ENCODE measurements at regions not wholly inside any gene's neighbourhood (a gene's known extent, or its start where the extent isn't known, plus 50 kb on each side); places are given as distances from the start of the nearest gene placed in this dataset.

DNA sequence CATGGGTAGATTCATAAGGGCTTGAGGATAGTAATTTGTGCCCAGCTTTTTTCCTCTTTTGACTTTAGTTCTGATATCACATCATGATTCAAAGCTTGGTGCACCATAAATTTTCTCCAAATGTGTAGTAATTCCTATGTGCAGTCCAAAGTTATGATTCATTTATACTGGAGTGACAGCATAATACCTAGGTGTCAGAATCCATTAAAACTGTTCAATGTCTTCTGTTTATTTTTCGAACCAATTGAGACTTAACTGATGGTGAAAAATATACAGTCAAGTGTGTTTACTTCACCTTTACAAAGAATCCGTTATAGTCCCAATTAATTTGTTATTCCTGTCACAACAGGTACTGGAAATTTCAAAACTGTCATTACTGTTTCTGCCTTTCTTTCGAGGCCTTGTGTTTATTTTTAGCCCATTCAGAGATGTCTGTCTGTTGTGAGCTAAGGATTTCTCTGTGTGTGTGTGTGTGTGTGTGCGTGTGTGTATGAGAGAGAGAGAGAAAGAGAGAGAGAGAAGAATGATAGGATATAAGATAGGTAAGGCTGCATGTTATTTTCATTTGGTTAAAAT is 389.7 kb upstream of the ATP5MC3 start:
- Histone ChIP-seq H3K9me3 (ENCODE audit: control insufficient read depth in 1 of 2, insufficient read depth in 1 of 2, low read depth in 1 of 2, low read length in 2 of 2) (no peaks in the 10 kb centered on the region), H3K36me3 (ENCODE audit: control insufficient read depth in 1 of 2, insufficient read depth in 2 of 2, low read length in 2 of 2) (no peaks in the 10 kb centered on the region), H3K9ac (ENCODE audit: low read length) (no peak overlapping the region), H2AFZ (ENCODE audit: low read depth, low read length, poor library complexity, severe bottlenecking) (no peak overlapping the region), H3K27me3 (ENCODE audit: insufficient read depth, low read length) (no peaks in the 10 kb centered on the region), H3K4me1 (ENCODE audit: control insufficient read depth in 1 of 2, insufficient read depth in 2 of 2, low read length in 2 of 2) (no peaks in the 10 kb centered on the region), H3K4me3 (replicated peaks in 1 of 2; ENCODE audit: low read depth in 1 of 2, low read length in 2 of 2) (no peak overlapping the region), H4K20me1 (ENCODE audit: insufficient read depth) (no peaks in the 10 kb centered on the region), H3K27ac (ENCODE audit: low read depth, low read length) (no peak overlapping the region), H3K4me2 (ENCODE audit: low read length) (no peak overlapping the region), H3K9me2 (ENCODE audit: insufficient read depth) (no peaks in the 10 kb centered on the region), H3K79me2 (ENCODE audit: insufficient read depth, low read length) (no peaks in the 10 kb centered on the region)
- no TSS peak for BruUV-seq (replicated peaks)
- TF ChIP-seq POLR2A (IDR thresholded peaks at IDR 0.05; ENCODE audit: borderline replicate concordance, extremely low read depth, insufficient read depth, insufficient read length), result no peak
- TF ChIP-seq, protein P1, sequence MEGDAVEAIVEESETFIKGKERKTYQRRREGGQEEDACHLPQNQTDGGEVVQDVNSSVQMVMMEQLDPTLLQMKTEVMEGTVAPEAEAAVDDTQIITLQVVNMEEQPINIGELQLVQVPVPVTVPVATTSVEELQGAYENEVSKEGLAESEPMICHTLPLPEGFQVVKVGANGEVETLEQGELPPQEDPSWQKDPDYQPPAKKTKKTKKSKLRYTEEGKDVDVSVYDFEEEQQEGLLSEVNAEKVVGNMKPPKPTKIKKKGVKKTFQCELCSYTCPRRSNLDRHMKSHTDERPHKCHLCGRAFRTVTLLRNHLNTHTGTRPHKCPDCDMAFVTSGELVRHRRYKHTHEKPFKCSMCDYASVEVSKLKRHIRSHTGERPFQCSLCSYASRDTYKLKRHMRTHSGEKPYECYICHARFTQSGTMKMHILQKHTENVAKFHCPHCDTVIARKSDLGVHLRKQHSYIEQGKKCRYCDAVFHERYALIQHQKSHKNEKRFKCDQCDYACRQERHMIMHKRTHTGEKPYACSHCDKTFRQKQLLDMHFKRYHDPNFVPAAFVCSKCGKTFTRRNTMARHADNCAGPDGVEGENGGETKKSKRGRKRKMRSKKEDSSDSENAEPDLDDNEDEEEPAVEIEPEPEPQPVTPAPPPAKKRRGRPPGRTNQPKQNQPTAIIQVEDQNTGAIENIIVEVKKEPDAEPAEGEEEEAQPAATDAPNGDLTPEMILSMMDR (IDR thresholded peaks at IDR 0.05 in 2 of 3, conservative IDR thresholded peaks at IDR 0.05 in 1 of 3; ENCODE audit: borderline replicate concordance in 1 of 3, insufficient read depth in 1 of 3, low read depth in 2 of 3, low read length in 2 of 3), result no peak
- TF ChIP-seq, protein P2, sequence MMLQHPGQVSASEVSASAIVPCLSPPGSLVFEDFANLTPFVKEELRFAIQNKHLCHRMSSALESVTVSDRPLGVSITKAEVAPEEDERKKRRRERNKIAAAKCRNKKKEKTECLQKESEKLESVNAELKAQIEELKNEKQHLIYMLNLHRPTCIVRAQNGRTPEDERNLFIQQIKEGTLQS (IDR thresholded peaks at IDR 0.05), result no peak
- TF ChIP-seq ZFX (IDR thresholded peaks at IDR 0.05), result no peak
- TF ChIP-seq SP1 (IDR thresholded peaks at IDR 0.05; ENCODE audit: low read depth), result no peak
- TF ChIP-seq SIN3A (IDR thresholded peaks at IDR 0.05; ENCODE audit: low read depth), result no peak
- no peak for TF ChIP-seq SRF (IDR thresholded peaks at IDR 0.05; ENCODE audit: low read depth)
- TF ChIP-seq RAD21 (IDR thresholded peaks at IDR 0.05; ENCODE audit: low read depth), result no peak
- ChIA-PET POLR2A (no interaction called here), CTCF (no interaction called here), RAD21 (ENCODE audit: low non-redundant PET in 1 of 2, low total read pairs in 2 of 2, uncharacterized antibody in 2 of 2, unreplicated experiment in 2 of 2) (no interaction called here)
- DNase-seq (ENCODE audit: low read depth, low spot score), result no peak
- ATAC-seq, result no peak
- intact Hi-C loops (cut with micrococcal nuclease), result no loop called here

DNA sequence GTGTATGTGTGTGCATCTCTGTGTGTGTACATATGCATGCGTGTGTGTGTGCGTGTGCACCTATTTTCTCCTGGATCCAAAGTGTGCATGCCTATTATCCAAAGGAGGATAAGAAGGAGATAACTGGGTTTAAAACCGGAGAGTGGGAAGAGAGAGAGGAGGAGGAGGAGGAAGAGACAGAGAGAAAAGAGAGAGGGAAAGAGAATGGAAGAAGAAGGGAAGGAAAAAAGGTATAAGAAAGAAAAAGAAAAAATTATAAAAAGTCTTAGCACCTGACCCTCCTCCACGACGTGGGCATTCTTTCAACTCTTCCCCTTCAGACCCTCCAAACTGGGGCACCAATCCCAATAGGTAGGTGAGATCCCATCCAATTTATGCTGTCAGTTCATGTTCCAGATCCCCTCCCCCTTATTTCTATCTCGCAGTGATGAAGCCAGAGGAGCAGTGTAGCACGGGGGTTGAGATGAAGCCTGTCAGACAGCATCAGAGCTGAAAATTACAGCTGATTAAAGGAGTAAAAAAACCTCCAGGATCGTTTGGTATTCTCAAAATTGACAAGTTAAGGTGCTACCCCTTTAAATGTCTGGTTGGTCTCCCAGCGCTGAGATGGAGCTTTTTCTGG is 386.7 kb upstream of the ATP5MC3 start:
- Histone ChIP-seq H3K79me2 (ENCODE audit: insufficient read depth, low read length) (no peaks in the 10 kb centered on the region), H3K9ac (ENCODE audit: low read length) (no peak overlapping the region), H2AFZ (ENCODE audit: low read depth, low read length, poor library complexity, severe bottlenecking) (no peak overlapping the region), H3K4me1 (ENCODE audit: control insufficient read depth in 1 of 2, insufficient read depth in 2 of 2, low read length in 2 of 2) (no peaks in the 10 kb centered on the region), H3K27ac (ENCODE audit: low read depth, low read length) (no peak overlapping the region), H3K36me3 (ENCODE audit: control insufficient read depth in 1 of 2, insufficient read depth in 2 of 2, low read length in 2 of 2) (no peaks in the 10 kb centered on the region), H3K9me2 (ENCODE audit: insufficient read depth) (no peaks in the 10 kb centered on the region), H3K4me2 (ENCODE audit: low read length) (no peak overlapping the region), H3K9me3 (ENCODE audit: control insufficient read depth in 1 of 2, insufficient read depth in 1 of 2, low read depth in 1 of 2, low read length in 2 of 2) (no peaks in the 10 kb centered on the region), H3K4me3 (replicated peaks in 1 of 2; ENCODE audit: low read depth in 1 of 2, low read length in 2 of 2) (no peak overlapping the region), H3K27me3 (ENCODE audit: insufficient read depth, low read length) (no peaks in the 10 kb centered on the region), H4K20me1 (ENCODE audit: insufficient read depth) (no peaks in the 10 kb centered on the region)
- POLR2A ChIA-PET, result no interaction called here
- RAD21 ChIA-PET (ENCODE audit: low non-redundant PET in 1 of 2, low total read pairs in 2 of 2, uncharacterized antibody in 2 of 2, unreplicated experiment in 2 of 2), result no interaction called here
- ATAC-seq (no peak), DNase-seq (ENCODE audit: low read depth, low spot score) (no peak)
- TF ChIP-seq, protein P2 (IDR thresholded peaks at IDR 0.05), result no peak
- TF ChIP-seq SRF (IDR thresholded peaks at IDR 0.05; ENCODE audit: low read depth) (no peak), SIN3A (IDR thresholded peaks at IDR 0.05; ENCODE audit: low read depth) (no peak), SP1 (IDR thresholded peaks at IDR 0.05; ENCODE audit: low read depth) (no peak), EZH2phosphoT487 (IDR thresholded peaks at IDR 0.05; ENCODE audit: borderline replicate concordance) (no peak), ZFX (IDR thresholded peaks at IDR 0.05) (no peak), RAD21 (IDR thresholded peaks at IDR 0.05; ENCODE audit: low read depth) (no peak), YY1 (IDR thresholded peaks at IDR 0.05; ENCODE audit: extremely low read depth, insufficient replicate concordance, low read depth, low read length) (no peak), ZNF274 (IDR thresholded peaks at IDR 0.05; ENCODE audit: low read depth, low read length) (no peak), EZH2 (IDR thresholded peaks at IDR 0.05) (no peak), CBX3 (IDR thresholded peaks at IDR 0.05; ENCODE audit: low read depth) (no peak), POLR2AphosphoS5 (IDR thresholded peaks at IDR 0.05; ENCODE audit: low read depth, low read length) (no peak), JUND (IDR thresholded peaks at IDR 0.05) (no peak), FOSL1 (IDR thresholded peaks at IDR 0.05; ENCODE audit: low read depth) (no peak)
- intact Hi-C loops (cut with micrococcal nuclease), result no loop called here
- no TSS peak for BruUV-seq (replicated peaks)
- CTCF ChIA-PET, result no interaction called here
